Panc1 (cell line): ENCODE measurements at regions not wholly inside any gene's neighbourhood (a gene's known extent, or its start where the extent isn't known, plus 50 kb on each side); places are given as distances from the start of the nearest gene placed in this dataset.

Experiments
- TF ChIP-seq, protein P1 (sequence below): fragments of 450-650 bp; IDR thresholded peaks from 2 replicates; pipeline ENCODE4 v1.5.1; 2017; ENCODE audit warnings: mild to moderate bottlenecking
- TF ChIP-seq, protein P2 (sequence below), 2 experiments: IDR thresholded peaks; 2 replicates each; pipeline ENCODE4 v1.6.1; 2011 to 2012; ENCODE audit warnings: low read depth in 2 of 2, control low read depth in 1 of 2, low read length in 1 of 2, mild to moderate bottlenecking in 1 of 2, moderate library complexity in 1 of 2; ENCODE audit not compliant: insufficient read depth in 1 of 2

DNA sequence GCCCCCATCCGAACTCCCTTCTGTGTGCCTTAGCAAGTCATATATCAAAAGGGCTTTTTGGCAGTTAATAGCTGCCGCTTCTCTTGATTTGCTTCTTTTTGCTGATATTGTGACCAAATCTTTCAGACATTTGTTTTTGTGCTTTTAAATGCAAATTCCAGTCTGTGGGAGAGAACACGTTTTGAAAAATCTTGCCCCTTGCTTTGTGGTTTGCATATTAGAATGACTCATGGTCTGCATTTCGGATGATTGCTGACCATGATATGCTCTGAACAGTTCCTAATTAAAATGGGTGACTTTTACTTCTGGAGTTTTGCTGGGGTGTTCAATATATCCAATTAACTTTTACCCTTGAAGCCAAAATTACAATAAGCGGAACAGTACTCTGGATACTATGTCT lies 58.2 kb upstream of the ST6GAL2 start:
- TF ChIP-seq, protein P1, sequence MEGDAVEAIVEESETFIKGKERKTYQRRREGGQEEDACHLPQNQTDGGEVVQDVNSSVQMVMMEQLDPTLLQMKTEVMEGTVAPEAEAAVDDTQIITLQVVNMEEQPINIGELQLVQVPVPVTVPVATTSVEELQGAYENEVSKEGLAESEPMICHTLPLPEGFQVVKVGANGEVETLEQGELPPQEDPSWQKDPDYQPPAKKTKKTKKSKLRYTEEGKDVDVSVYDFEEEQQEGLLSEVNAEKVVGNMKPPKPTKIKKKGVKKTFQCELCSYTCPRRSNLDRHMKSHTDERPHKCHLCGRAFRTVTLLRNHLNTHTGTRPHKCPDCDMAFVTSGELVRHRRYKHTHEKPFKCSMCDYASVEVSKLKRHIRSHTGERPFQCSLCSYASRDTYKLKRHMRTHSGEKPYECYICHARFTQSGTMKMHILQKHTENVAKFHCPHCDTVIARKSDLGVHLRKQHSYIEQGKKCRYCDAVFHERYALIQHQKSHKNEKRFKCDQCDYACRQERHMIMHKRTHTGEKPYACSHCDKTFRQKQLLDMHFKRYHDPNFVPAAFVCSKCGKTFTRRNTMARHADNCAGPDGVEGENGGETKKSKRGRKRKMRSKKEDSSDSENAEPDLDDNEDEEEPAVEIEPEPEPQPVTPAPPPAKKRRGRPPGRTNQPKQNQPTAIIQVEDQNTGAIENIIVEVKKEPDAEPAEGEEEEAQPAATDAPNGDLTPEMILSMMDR, result no peak
- TF ChIP-seq, protein P2, sequence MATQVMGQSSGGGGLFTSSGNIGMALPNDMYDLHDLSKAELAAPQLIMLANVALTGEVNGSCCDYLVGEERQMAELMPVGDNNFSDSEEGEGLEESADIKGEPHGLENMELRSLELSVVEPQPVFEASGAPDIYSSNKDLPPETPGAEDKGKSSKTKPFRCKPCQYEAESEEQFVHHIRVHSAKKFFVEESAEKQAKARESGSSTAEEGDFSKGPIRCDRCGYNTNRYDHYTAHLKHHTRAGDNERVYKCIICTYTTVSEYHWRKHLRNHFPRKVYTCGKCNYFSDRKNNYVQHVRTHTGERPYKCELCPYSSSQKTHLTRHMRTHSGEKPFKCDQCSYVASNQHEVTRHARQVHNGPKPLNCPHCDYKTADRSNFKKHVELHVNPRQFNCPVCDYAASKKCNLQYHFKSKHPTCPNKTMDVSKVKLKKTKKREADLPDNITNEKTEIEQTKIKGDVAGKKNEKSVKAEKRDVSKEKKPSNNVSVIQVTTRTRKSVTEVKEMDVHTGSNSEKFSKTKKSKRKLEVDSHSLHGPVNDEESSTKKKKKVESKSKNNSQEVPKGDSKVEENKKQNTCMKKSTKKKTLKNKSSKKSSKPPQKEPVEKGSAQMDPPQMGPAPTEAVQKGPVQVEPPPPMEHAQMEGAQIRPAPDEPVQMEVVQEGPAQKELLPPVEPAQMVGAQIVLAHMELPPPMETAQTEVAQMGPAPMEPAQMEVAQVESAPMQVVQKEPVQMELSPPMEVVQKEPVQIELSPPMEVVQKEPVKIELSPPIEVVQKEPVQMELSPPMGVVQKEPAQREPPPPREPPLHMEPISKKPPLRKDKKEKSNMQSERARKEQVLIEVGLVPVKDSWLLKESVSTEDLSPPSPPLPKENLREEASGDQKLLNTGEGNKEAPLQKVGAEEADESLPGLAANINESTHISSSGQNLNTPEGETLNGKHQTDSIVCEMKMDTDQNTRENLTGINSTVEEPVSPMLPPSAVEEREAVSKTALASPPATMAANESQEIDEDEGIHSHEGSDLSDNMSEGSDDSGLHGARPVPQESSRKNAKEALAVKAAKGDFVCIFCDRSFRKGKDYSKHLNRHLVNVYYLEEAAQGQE (IDR thresholded peaks at IDR 0.05; ENCODE audit: insufficient read depth in 1 of 2, low read depth in 2 of 2, low read length in 1 of 2), result no peak
